Upper lobe of left lung (tissue), 6 donors: ENCODE measurements at regions not wholly inside any gene's neighbourhood (a gene's known extent, or its start where the extent isn't known, plus 50 kb on each side); places are given as distances from the start of the nearest gene placed in this dataset.

ENCODE experiments used
- ATAC-seq, 2 donors: fragments of 200-7000 bp; cut with Tn5 transposase; one replicate each; pipeline ENCODE4 v1.9.1; 2022; ENCODE audit warnings: mild to moderate bottlenecking in 2 of 2, moderate library complexity in 2 of 2; ENCODE audit not compliant: low FRiP score in 2 of 2
- DNase-seq, 2 donors: peaks; one replicate each; pipeline ENCODE4 v3.0.0-alpha.2; 2019 to 2020
- H3K27ac ChIP-seq, 4 donors: fragments of 200-600 bp; sonication (generic); one replicate each; pipeline ENCODE4 v1.5.1; 2016 to 2019
- H3K27me3 ChIP-seq, 4 donors: fragments of 200-600 bp; sonication (generic); one replicate each; pipeline ENCODE4 v1.5.1; 2017 to 2019
- H3K36me3 ChIP-seq, 4 donors: fragments of 200-600 bp; sonication (generic); one replicate each; pipeline ENCODE4 v1.5.1; 2016 to 2019
- H3K4me1 ChIP-seq, 4 donors: fragments of 200-600 bp; sonication (generic); one replicate each; pipeline ENCODE4 v1.5.1; 2018 to 2019
- H3K4me3 ChIP-seq, 4 donors: fragments of 200-600 bp; sonication (generic); one replicate each; pipeline ENCODE4 v1.5.1; 2017 to 2019; ENCODE audit warnings: mild to moderate bottlenecking in 2 of 4, moderate library complexity in 1 of 4
- H3K9me3 ChIP-seq, 4 donors: fragments of 200-600 bp; sonication (generic); one replicate each; pipeline ENCODE4 v1.5.1; 2018 to 2019
- CTCF ChIP-seq, 6 experiments: fragments of 450-650 bp in 4 of 6; fragments of 200-600 bp in 2 of 6; sonication (generic) in 2 of 6; IDR thresholded peaks; one replicate each; pipeline ENCODE4 v1.5.1; 2016 to 2019; ENCODE audit warnings: antibody characterized with exemption in 6 of 6
- EP300 ChIP-seq, 4 donors: sonication (generic); formaldehyde crosslinking; IDR thresholded peaks; one replicate each; pipeline ENCODE4 v1.5.1; 2017; ENCODE audit warnings: antibody characterized with exemption in 4 of 4, control low read depth in 2 of 4
- POLR2A ChIP-seq, 4 donors: fragments of 450-650 bp; IDR thresholded peaks; one replicate each; pipeline ENCODE4 v1.5.1; 2016 to 2017; ENCODE audit warnings: antibody characterized with exemption in 4 of 4, mild to moderate bottlenecking in 2 of 4
- POLR2AphosphoS5 ChIP-seq, 2 donors: sonication (generic); formaldehyde crosslinking; IDR thresholded peaks; one replicate each; pipeline ENCODE4 v1.5.1; 2017; ENCODE audit warnings: antibody characterized with exemption in 2 of 2
- WGBS, 2 donors: methylation state at CpG; one replicate each; pipeline ENCODE4 v1.1.5; 2017 to 2018; 5-methylcytosine and 5-hydroxymethylcytosine counted together
- donor health status: DM: no; HTN: no; CAD: no; lungs with moderate emphysema.
- donor health status: DM: no; HTN: yes; CAD: no; lungs with severe emphysema.

GRCh38 chr2:129891341-129892320, 87.8 kb upstream of the RAB6C start:
- ATAC-seq (no peak), DNase-seq (no peak)
- Histone ChIP-seq H3K9me3 (no peaks in the 10 kb centered on the region), H3K4me1 (no peaks in the 10 kb centered on the region), H3K27ac (no peak overlapping the region), H3K4me3 (no peak overlapping the region), H3K27me3 (no peaks in the 10 kb centered on the region), H3K36me3 (no peaks in the 10 kb centered on the region)
- 64 to 79% methylated on average over 13 to 14 of the region's 14 CpGs for WGBS, 2 donors
- no peak for TF ChIP-seq EP300 (IDR thresholded peaks at IDR 0.05)
- TF ChIP-seq POLR2AphosphoS5 (IDR thresholded peaks at IDR 0.05), result no peak
- TF ChIP-seq POLR2A (IDR thresholded peaks at IDR 0.05), result no peak
- TF ChIP-seq CTCF (IDR thresholded peaks at IDR 0.05), result no peak

- Histone ChIP-seq H3K36me3 (no peaks in the 10 kb centered on the region), H3K27me3 (no peaks in the 10 kb centered on the region), H3K9me3 (no peaks in the 10 kb centered on the region), H3K27ac (no peak overlapping the region), H3K4me1 (no peaks in the 10 kb centered on the region), H3K4me3 (no peak overlapping the region)
- DNase-seq (peak in 1 of 2 donors; percentile 58), ATAC-seq (peak in 1 of 2 donors; percentile 43)
- 83 to 93% methylated on average over 7 to 9 of the region's 9 CpGs for WGBS, 2 donors
- TF ChIP-seq EP300 (IDR thresholded peaks at IDR 0.05), result no peak
- no peak for TF ChIP-seq POLR2AphosphoS5 (IDR thresholded peaks at IDR 0.05)
- no peak for TF ChIP-seq CTCF (IDR thresholded peaks at IDR 0.05)
- TF ChIP-seq POLR2A (IDR thresholded peaks at IDR 0.05), result no peak
These were observed 87.1 kb upstream of the RAB6C start for GRCh38 chr2:129892360-129892759.

DNA sequence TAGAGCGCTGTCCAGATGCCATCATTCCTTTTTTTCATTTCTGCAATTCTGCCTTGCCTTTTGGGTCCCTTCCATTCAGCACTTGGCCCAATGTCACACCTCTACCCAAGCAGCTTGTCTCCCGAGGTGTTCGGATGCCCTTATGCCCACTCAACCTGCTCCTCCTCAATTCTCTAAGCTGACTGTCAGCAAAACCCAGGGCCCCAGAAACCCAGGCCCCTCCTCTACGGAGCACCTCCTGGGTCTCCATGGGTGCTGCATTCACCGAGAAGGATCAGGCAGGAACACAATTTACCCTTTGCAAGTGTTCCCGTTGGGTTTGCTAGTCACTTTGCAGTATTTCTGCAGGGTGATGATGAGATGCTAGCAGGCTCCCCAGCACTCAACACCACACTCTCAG, 86.7 kb upstream of the RAB6C start:
- Histone ChIP-seq H3K9me3 (no peaks in the 10 kb centered on the region), H3K36me3 (no peaks in the 10 kb centered on the region), H3K27me3 (no peaks in the 10 kb centered on the region), H3K4me1 (no peaks in the 10 kb centered on the region), H3K27ac (no peak overlapping the region), H3K4me3 (no peak overlapping the region)
- ATAC-seq (no peak), DNase-seq (no peak)
- TF ChIP-seq POLR2A (IDR thresholded peaks at IDR 0.05), result no peak
- 88% methylated on average over 6 of the region's 6 CpGs for WGBS, 2 donors

- no peak for DNase-seq
These were observed 86.2 kb upstream of the RAB6C start for GRCh38 chr2:129893244-129893643.

DNA sequence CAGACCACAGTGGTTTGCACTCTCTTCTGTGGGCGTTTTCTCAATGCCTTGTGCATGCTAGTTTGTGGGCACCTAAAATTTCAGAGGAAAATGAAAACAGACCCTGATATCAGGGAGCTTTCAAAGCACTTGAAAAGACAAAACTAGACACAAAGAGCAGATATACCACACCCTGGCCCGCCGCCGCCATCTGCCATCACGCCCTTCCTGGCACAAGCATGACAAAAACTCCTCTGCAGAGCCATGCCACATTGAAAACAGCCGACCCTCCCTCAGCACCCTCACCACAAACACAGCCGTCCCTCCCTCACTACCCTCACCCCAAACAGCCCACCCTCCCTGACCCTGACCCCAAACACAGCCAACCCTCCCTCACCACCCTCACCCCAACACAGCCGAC, 84.8 kb upstream of the RAB6C start:
- H3K27me3 ChIP-seq, result no peaks in the 10 kb centered on the region

More at GRCh38 chr2:129893244-129893643, 86.2 kb upstream of the RAB6C start:
- Histone ChIP-seq H3K4me3 (no peak overlapping the region), H3K4me1 (no peaks in the 10 kb centered on the region), H3K36me3 (no peaks in the 10 kb centered on the region), H3K27ac (no peak overlapping the region), H3K9me3 (no peaks in the 10 kb centered on the region), H3K27me3 (no peaks in the 10 kb centered on the region)
- WGBS, 2 donors, result 75 to 81% methylated on average over 8 of the region's 8 CpGs
- TF ChIP-seq EP300 (IDR thresholded peaks at IDR 0.05) (no peak), CTCF (IDR thresholded peaks at IDR 0.05) (no peak), POLR2AphosphoS5 (IDR thresholded peaks at IDR 0.05) (no peak), POLR2A (IDR thresholded peaks at IDR 0.05) (no peak)
- ATAC-seq, result no peak

More for the DNA sequence above, 84.8 kb upstream of the RAB6C start:
- H3K9me3 ChIP-seq, result no peaks in the 10 kb centered on the region
- H3K36me3 ChIP-seq, result no peaks in the 10 kb centered on the region
- ATAC-seq (no peak), DNase-seq (peak in 1 of 2 donors; percentile 59)
- no peak overlapping the region for H3K4me3 ChIP-seq
- TF ChIP-seq CTCF (IDR thresholded peaks at IDR 0.05) (no peak), POLR2AphosphoS5 (IDR thresholded peaks at IDR 0.05) (no peak), EP300 (IDR thresholded peaks at IDR 0.05) (no peak)
- H3K27ac ChIP-seq, result no peak overlapping the region
- no peaks in the 10 kb centered on the region for H3K4me1 ChIP-seq
- 78 to 85% methylated on average over 8 of the region's 8 CpGs for WGBS, 2 donors
